ENCODE measurements at regions not wholly inside any gene's neighbourhood (a gene's known extent, or its start where the extent isn't known, plus 50 kb on each side); places are given as distances from the start of the nearest gene placed in this dataset.
"Not testable (repeated sequence)": the region's sequence is repeated elsewhere in the genome, so short reads cannot be mapped to it uniquely, and the experiment has no call there.

GRCh38 chr14:106107703-106108102 is 581.3 kb downstream of the TMEM121 start:
- no peak for DNase-seq

GRCh38 chr14:106109337-106109736 is 583.0 kb downstream of the TMEM121 start:
- no peak for DNase-seq

- DNase-seq, result no peak
Observed at GRCh38 chr14:106115401-106115800, 589.0 kb downstream of the TMEM121 start.

- not testable (repeated sequence) for DNase-seq
Observed at GRCh38 chr14:106116339-106116930, 590.1 kb downstream of the TMEM121 start.

- no peak for DNase-seq
Observed at GRCh38 chr14:106120101-106120500, 593.7 kb downstream of the TMEM121 start.

- DNase-seq, result no peak
Observed at GRCh38 chr14:106129274-106129673, 602.9 kb downstream of the TMEM121 start.

GRCh38 chr14:106129904-106130661 is 603.7 kb downstream of the TMEM121 start:
- DNase-seq, result not testable (repeated sequence)

GRCh38 chr14:106133126-106133525 is 606.7 kb downstream of the TMEM121 start:
- DNase-seq, result not testable (repeated sequence)

GRCh38 chr14:106134886-106135285 is 608.5 kb downstream of the TMEM121 start:
- no peak for DNase-seq

- no peak for DNase-seq
Observed at GRCh38 chr14:106141242-106142220, 615.1 kb downstream of the TMEM121 start.

- not testable (repeated sequence) for DNase-seq
Observed at GRCh38 chr14:106145731-106146130, 619.3 kb downstream of the TMEM121 start.

GRCh38 chr14:106153362-106153955 is 627.1 kb downstream of the TMEM121 start:
- DNase-seq, result not testable (repeated sequence)

GRCh38 chr14:106163316-106163715 is 636.9 kb downstream of the TMEM121 start:
- DNase-seq, result no peak

- not testable (repeated sequence) for DNase-seq
Observed at GRCh38 chr14:106163812-106164211, 637.4 kb downstream of the TMEM121 start.

- no peak for DNase-seq
Observed at GRCh38 chr14:106166232-106166631, 639.8 kb downstream of the TMEM121 start.

- DNase-seq, result no peak
Observed at GRCh38 chr14:106166650-106167204, 640.3 kb downstream of the TMEM121 start.

- not testable (repeated sequence) for DNase-seq
Observed at GRCh38 chr14:106170163-106170658, 643.8 kb downstream of the TMEM121 start.

GRCh38 chr14:106174206-106174605 is 647.8 kb downstream of the TMEM121 start:
- no peak for DNase-seq

- not testable (repeated sequence) for DNase-seq
Observed at GRCh38 chr14:106177266-106178246, 651.2 kb downstream of the TMEM121 start.

GRCh38 chr14:106179761-106180160 is 653.4 kb downstream of the TMEM121 start:
- no peak for DNase-seq

- DNase-seq, result not testable (repeated sequence)
Observed at GRCh38 chr14:106184771-106185170, 658.4 kb downstream of the TMEM121 start.

All from right hindlimb (tissue), 1 donor.